ENCODE measurements at regions not wholly inside any gene's neighbourhood (a gene's known extent, or its start where the extent isn't known, plus 50 kb on each side); places are given as distances from the start of the nearest gene placed in this dataset.
"Not testable (repeated sequence)": the region's sequence is repeated elsewhere in the genome, so short reads cannot be mapped to it uniquely, and the experiment has no call there.

DNA sequence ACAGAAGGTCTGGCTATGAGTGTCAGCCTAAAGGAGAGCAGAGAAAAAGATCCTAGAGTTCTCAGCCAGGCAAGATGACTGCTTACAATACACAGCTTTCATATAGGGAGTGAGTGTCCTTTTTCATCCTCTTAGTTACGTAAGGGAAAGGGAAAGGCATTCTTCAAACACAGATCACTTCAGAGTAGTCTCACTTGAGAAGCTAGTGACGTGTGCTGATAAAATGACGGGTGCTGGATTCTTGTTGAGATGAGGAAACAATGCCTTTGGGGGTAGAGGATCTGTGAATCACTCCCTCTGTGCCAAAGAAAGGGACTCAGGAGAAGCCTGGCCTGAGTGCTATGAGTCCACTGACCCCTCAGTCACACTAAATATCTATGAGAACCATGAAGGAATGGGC, 117.3 kb downstream of the QRSL1 start:
- DNase-seq: no peak

DNA sequence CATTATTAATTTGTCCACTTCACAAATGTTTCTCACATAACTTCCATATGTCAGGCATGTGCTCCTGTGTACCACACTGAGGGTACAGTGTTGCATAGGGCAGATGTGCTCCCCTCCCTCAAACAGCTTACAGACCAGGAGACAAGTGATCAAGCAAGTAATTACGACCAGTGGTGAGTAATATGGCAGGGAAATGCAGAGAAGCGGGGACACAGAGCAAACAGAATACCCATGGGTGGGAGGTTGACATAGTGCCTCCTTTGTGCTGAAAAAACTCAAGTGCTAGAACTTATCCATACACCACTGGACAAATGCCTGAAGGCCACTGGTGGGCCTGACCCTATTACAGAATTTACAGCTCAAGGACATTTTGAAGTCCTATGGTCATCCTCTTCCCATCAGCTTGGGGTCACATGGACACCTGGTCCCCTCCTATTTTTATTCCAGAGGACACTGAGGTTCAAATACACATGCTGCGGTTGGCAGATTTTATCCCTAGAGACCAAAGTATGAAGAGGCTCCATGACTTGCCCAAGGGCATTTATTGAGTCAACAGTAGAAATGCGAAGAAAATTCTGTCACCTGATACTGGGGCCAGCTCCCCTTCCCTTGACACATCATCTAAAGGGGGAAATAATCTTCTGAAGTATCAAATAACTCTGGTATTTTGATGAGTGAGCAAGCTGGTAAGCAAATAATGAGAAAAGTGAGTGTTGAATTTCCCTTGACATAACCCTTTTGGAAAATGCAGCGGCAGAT, 116.6 kb downstream of the QRSL1 start:
- DNase-seq: no peak

GRCh38 chr6:106745197-106745770, 115.9 kb downstream of the QRSL1 start:
- DNase-seq: no peak

DNA sequence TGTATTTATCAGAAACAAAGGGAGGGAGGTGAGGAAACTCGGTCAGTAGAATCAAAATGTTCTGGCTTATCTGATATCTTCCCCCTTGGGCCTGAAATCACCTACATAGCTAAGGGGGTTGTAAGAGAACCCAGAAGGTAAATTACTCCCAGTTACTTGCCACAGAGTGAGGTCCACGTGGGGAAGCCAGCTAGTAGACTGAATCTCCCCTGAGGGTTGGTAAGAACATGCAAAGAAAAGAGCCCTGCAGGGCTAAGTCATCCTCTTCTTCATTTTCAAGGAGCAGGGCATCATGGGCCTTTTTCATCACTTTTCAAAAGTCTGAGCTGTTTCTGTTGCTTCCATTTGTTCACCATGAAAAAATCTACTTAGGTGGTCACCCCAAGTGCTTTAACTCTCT, 115.4 kb downstream of the QRSL1 start:
- no peak for DNase-seq

DNA sequence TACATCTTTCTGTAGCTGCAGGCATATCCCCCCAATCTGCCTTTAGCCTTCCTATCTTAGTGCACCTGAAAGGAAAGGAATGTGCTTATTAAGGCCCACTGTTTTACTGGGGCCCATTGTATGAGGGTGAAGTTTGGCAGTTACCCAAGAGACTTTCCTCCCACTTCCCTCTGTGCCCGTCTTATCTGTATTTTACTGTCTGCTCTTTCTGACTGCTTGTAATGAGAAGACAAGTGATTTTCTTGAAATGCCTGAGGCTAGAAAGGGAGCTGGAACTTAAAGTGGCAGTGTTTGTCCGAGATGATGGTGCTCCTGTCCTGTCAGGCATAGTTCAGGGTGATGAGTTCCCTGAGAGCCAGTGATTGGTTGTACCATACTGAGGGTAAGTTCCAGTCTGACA, 114.7 kb downstream of the QRSL1 start:
- DNase-seq: not testable (repeated sequence)

- DNase-seq: no peak
Observed at GRCh38 chr6:106743612-106744011, 114.2 kb downstream of the QRSL1 start.

- DNase-seq: no peak
Observed at GRCh38 chr6:106740287-106740686, 110.9 kb downstream of the QRSL1 start.

- DNase-seq: no peak
Observed at GRCh38 chr6:106739387-106739786, 110.0 kb downstream of the QRSL1 start.

- no peak for DNase-seq
Observed at GRCh38 chr6:106736502-106736901, 107.1 kb downstream of the QRSL1 start.

- DNase-seq: no peak
Observed at GRCh38 chr6:106735828-106736227, 106.5 kb downstream of the QRSL1 start.

DNA sequence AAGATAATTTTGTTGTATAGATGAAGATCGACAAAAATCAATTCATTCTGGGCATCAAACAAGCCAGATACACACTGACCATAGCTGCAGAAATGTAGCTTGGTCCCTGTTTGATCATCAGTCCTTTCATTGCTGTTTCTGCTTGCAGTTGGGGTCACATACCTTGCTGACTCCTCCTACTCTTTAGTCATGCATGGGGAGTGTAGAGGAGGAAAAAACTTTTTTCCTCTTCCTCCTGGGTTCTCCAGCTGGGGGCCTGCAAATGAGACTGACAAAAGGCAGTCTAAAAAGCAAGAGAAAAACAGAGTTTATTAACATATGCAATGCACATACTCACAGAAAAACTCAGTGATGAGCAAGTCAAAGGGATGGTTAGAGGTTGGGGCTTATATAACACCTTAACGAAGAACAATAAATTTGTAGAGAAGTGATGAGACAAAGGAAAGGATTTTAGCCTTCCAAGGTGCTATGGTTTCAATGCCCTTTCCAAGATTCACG, 105.8 kb downstream of the QRSL1 start:
- DNase-seq: no peak

DNA sequence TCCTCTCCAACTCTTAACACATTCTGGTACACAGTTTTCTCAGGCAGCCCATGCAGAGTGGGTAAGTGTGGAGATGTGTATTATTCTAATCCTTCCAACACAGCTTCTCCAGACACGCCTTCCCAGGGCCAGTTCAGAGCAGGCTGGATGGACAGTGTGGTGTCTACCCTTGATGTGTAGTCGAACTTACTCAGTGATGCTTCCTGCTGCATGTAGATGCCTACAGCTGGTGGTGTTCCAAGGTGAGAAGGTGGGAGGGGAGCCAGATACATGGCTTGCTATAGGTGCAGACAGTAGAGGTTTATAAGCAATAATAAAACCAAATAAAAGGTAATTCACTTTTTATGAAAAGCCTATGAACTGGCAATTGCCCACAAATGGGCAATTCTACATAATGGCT, 104.0 kb downstream of the QRSL1 start:
- no peak for DNase-seq

GRCh38 chr6:106732376-106732940, 103.1 kb downstream of the QRSL1 start:
- no peak for DNase-seq

DNA sequence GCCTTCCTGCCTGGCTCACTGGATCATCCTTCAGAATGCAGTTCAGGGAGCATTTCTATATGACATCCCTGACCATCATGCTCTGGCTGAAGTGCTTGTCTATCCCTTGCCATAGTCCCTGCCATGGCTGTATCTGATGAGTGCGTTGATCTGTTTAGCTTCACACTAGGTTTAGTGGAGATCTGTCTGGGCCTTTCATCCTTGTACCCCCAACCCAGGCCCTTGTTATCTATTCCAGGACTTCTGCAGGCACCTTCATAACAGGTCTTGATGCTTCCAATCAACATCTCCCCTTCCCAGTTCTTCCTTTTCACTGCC, 102.4 kb downstream of the QRSL1 start:
- DNase-seq: no peak

- DNase-seq: peak; percentile 22
Observed at GRCh38 chr6:106731144-106731842, 101.9 kb downstream of the QRSL1 start.

DNA sequence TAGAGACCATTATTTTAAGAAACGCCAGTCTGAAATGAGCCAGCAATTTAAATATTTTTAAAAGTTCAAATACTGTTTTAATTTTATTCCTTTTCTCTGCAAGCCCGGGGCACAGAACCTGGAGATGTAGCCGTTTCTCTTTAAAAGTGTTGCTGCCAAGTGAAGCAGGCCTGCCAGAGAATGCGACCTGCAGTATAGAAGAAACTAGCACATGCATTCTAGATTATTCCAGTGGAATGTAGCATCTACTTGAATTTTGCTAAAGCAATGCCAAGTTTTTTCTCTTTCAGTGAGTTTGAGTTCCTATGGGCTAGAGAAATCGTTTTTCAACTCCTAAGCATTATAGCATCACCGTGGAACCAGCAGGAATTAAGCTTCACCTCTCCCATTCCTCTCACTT, 101.3 kb downstream of the QRSL1 start:
- DNase-seq: no peak

DNA sequence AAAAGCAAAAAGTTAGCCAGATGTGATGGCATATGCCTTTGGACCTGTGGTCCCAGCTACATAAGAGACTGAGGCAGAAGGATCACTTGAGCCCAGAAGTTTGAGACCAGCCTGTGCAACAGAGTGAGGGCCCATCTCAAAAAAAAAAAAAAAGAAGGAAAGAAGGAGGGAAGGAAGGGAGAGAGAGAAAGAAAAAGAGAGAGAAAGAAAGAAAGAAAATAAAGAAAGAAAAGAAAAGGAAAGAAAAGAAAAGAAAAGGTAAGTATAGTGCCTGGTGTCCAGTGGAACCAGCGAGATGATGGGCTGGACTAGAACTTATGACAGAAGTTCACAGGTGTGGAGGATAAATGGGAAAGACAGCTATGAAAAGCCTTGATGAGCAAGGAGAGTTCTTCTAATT, 100.9 kb downstream of the QRSL1 start:
- no peak for DNase-seq

DNA sequence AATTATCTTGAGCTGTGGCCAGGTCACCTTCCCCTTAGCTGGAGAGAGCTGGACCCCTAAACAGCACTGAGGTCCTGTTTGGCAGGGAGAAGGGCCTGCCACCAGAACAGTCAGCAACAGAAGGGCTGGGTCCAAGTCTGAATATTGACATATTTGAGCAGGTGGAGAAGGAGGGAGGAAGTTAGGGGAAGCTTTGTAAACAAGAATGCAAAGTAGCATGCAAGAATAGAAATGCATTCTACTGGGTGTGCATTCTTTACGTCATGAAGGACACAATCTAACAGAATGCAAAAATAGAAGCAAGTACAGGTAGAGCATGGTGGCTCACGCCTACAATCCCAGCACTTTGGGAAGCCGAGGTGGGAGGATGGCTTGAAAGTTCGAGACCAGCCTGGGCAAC, 100.5 kb downstream of the QRSL1 start:
- DNase-seq: no peak

GRCh38 chr6:106728296-106728870, 99.0 kb downstream of the QRSL1 start:
- DNase-seq: no peak

- no peak for DNase-seq
Observed at GRCh38 chr6:106727480-106728149, 98.2 kb downstream of the QRSL1 start.

DNA sequence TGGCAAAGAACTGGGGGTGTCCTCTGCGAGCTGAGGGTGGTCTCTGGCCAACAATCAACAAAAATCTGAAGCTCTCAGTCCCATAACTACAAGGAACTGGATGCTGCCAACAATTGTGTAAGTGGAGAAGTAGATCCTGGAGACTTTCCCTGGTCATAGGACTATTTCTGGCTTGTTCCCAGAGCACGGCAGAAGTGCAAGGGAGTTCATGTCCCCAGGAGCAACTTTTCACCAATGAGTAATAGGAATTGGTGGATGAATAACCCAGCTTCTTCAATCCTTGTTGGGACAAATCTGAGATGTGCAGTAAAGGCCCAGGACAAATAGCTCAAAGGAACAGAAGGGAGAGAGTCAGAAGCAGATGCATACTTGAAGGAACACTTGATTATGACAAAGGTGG, 95.5 kb downstream of the QRSL1 start:
- peak; percentile 40 for DNase-seq

GRCh38 chr6:106724337-106724736, 95.0 kb downstream of the QRSL1 start:
- no peak for DNase-seq

Measured in renal pelvis (tissue), 1 donor.